ENCODE measurements at regions not wholly inside any gene's neighbourhood (a gene's known extent, or its start where the extent isn't known, plus 50 kb on each side); places are given as distances from the start of the nearest gene placed in this dataset.

DNA sequence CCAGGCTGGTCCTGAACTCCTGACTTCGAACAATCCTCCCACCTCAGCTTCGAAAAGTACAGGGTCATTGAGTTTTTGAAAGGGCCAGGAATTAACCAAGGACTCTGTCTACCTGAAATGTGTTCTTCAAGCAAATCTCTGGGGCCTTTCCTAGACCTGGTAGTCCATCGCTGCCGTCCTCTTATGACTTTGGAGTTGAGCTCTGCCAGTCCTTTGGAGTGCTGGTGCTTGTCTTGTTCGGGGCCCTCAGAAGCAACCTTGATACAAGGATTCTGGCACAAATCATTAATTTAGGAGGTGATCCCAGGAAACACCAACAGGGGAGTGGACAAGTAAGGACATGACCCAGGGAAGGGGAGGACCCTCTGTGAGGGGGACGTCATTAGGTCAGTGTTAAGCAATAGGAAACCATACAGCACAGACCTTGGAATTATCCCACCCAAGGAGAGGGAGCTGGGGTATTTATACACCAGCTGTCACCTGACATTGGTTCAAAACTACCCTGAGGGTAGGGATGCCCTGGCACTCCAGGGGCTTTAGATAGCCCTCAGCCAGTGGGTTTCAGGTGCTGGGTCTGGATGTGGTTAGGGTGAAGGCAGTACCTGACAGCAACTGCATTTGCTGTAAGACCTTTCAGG lies 187.2 kb downstream of the FOXL1 start:
- H3K27ac ChIP-seq (ENCODE audit: low read depth in 2 of 2, low read length in 2 of 2) = no peak overlapping the region
- H3K9ac ChIP-seq (ENCODE audit: low read depth in 1 of 2, low read length in 2 of 2) = no peak overlapping the region
- H3K4me3 ChIP-seq (ENCODE audit: low read length in 2 of 2) = no peak overlapping the region
- no peaks in the 10 kb centered on the region for H3K36me3 ChIP-seq (ENCODE audit: control insufficient read depth in 2 of 2, insufficient read depth in 2 of 2, low read length in 2 of 2)
- H3K27me3 ChIP-seq (ENCODE audit: control insufficient read depth in 2 of 2, insufficient read depth in 2 of 2, low read length in 2 of 2) = peaks cover 2 to 4% of the 10 kb centered on the region in 2 donors
- H3K4me1 ChIP-seq (ENCODE audit: control insufficient read depth in 2 of 2, insufficient read depth in 2 of 2, low read length in 2 of 2) = peaks cover 0 to 2% of the 10 kb centered on the region in 2 donors
- no peaks in the 10 kb centered on the region for H3K9me3 ChIP-seq (ENCODE audit: control insufficient read depth in 2 of 2, low read length in 2 of 2)

DNA sequence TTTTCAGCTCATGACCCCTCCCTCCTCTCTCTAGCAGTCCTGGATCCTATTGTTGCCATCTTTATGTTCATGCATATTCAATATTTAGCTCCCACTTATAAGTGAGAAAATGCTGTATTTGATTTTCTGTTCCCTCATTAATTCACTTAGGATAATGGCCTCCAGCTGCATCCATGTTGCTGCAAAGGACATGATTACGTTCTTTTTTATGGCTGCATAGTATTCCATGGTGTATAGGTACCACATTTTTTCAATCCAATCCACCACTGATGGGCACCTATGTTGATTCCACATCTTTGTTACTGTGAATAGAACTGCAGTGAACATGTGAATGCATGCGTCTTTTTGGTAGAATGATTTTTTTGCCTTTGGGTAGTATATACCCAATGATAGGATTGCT lies 188.4 kb downstream of the FOXL1 start:
- no peak overlapping the region for H3K9ac ChIP-seq (ENCODE audit: low read depth in 1 of 2, low read length in 2 of 2)
- H3K27ac ChIP-seq (ENCODE audit: low read depth in 2 of 2, low read length in 2 of 2) = no peak overlapping the region
- no peak overlapping the region for H3K4me3 ChIP-seq (ENCODE audit: low read length in 2 of 2)
- no peaks in the 10 kb centered on the region for H3K4me1 ChIP-seq (ENCODE audit: control insufficient read depth in 2 of 2, insufficient read depth in 2 of 2, low read length in 2 of 2)
- H3K36me3 ChIP-seq (ENCODE audit: control insufficient read depth in 2 of 2, insufficient read depth in 2 of 2, low read length in 2 of 2) = no peaks in the 10 kb centered on the region
- H3K27me3 ChIP-seq (ENCODE audit: control insufficient read depth in 2 of 2, insufficient read depth in 2 of 2, low read length in 2 of 2) = peaks cover 4% of the 10 kb centered on the region in 2 donors
- H3K9me3 ChIP-seq (ENCODE audit: control insufficient read depth in 2 of 2, low read length in 2 of 2) = no peaks in the 10 kb centered on the region

DNA sequence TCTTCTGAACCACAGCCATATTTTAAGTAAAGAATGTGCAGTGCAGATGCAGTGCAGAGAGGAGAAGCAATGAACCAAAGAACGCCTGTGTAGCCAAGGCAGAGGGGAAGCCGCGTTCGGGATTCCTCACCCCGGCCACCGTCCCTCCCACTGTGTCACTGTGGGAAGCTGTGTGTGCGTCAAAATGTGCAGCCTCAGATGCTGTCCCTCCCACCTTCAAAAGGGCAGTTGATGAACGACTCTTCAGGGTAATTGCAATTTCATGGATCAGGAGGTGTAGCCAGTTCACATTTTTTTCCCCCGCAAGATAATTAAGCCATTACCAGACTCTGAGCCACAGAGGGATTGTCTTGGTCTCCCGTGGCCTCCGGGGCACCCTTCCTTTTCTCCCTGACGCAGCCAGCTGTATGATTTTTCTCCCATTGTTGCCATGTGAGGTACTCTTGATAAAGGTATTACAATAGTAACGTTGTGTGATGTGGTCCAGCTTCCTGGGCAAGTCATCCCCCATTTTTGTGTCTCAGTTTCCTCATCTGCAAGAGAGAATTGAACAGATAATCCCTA lies 190.0 kb downstream of the FOXL1 start:
- Histone ChIP-seq H3K27me3 (ENCODE audit: control insufficient read depth in 2 of 2, insufficient read depth in 2 of 2, low read length in 2 of 2) (peaks cover 0 to 2% of the 10 kb centered on the region in 2 donors), H3K9ac (ENCODE audit: low read depth in 1 of 2, low read length in 2 of 2) (no peak overlapping the region), H3K4me3 (ENCODE audit: low read length in 2 of 2) (no peak overlapping the region), H3K36me3 (ENCODE audit: control insufficient read depth in 2 of 2, insufficient read depth in 2 of 2, low read length in 2 of 2) (no peaks in the 10 kb centered on the region), H3K4me1 (ENCODE audit: control insufficient read depth in 2 of 2, insufficient read depth in 2 of 2, low read length in 2 of 2) (no peaks in the 10 kb centered on the region), H3K27ac (ENCODE audit: low read depth in 2 of 2, low read length in 2 of 2) (no peak overlapping the region), H3K9me3 (ENCODE audit: control insufficient read depth in 2 of 2, low read length in 2 of 2) (no peaks in the 10 kb centered on the region)

DNA sequence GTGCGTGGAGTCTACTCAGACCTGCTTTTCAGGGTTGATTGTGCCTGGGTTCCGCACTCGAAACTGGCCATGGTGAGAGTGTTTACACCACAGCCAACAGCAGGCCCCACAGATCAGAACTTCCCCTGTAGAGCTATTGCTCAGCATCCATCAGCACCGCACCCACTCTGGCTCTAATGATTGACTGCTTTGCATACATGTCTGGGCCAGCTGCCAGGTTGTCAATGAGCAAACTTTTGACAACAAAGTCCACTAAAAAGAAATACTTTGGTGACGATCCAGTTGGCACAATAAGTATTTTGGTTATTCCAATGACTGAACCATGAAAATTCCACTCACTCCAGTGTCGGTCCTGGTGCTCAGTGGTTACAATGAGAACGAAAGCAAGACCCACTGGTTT lies 190.7 kb downstream of the FOXL1 start:
- H3K9me3 ChIP-seq (ENCODE audit: control insufficient read depth in 2 of 2, low read length in 2 of 2) = no peaks in the 10 kb centered on the region
- H3K4me3 ChIP-seq (ENCODE audit: low read length in 2 of 2) = no peak overlapping the region
- H3K36me3 ChIP-seq (ENCODE audit: control insufficient read depth in 2 of 2, insufficient read depth in 2 of 2, low read length in 2 of 2) = no peaks in the 10 kb centered on the region
- H3K27ac ChIP-seq (ENCODE audit: low read depth in 2 of 2, low read length in 2 of 2) = no peak overlapping the region
- peaks cover 0 to 2% of the 10 kb centered on the region in 2 donors for H3K27me3 ChIP-seq (ENCODE audit: control insufficient read depth in 2 of 2, insufficient read depth in 2 of 2, low read length in 2 of 2)
- no peak overlapping the region for H3K9ac ChIP-seq (ENCODE audit: low read depth in 1 of 2, low read length in 2 of 2)
- no peaks in the 10 kb centered on the region for H3K4me1 ChIP-seq (ENCODE audit: control insufficient read depth in 2 of 2, insufficient read depth in 2 of 2, low read length in 2 of 2)

DNA sequence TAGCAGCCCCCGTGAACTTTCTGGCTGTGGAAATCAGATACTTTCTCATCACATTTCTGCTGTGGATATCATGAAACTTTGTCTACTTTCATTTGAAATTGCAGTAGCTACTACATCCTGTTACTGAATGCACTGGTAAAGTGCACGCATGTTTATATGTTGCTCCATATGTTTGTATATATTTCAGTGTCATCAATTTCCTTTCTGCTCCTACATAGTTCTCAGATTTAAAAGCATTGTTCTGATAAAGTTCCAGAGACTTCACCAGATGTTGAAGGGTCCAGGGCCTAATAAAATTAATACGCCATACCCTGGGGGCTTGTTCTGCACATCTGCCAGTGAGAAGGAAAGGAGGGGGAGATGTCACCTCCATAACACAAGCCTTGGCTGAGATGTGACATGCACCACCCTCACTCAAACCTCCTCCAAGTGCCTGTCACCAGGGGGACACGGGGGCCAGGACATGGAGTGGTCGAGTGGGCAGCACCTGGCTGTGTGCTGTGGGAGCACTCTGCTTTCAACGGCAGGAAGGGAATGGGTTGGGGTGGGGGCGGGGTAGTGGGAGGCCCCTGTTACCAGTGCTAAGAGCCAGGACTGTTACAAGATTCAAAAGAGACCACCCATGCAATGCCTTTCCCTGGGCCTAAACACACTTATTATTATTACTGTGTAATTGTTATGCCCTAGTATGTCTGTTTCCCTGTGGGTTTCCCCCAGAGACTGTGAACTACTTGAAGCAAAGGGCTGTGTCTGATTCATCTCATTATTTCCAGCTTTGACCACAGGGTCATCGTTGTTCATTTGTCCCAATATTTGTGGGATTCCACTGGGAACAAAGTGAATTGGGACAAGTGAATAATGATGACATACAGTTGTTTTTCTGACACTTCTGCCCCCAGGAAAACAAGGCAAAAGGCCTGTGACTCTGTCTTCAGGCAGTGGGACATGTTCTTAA lies 193.4 kb downstream of the FOXL1 start:
- Histone ChIP-seq H3K4me3 (ENCODE audit: low read length in 2 of 2) (no peak overlapping the region), H3K9ac (ENCODE audit: low read depth in 1 of 2, low read length in 2 of 2) (no peak overlapping the region), H3K4me1 (ENCODE audit: control insufficient read depth in 2 of 2, insufficient read depth in 2 of 2, low read length in 2 of 2) (no peaks in the 10 kb centered on the region), H3K36me3 (ENCODE audit: control insufficient read depth in 2 of 2, insufficient read depth in 2 of 2, low read length in 2 of 2) (no peaks in the 10 kb centered on the region), H3K27me3 (ENCODE audit: control insufficient read depth in 2 of 2, insufficient read depth in 2 of 2, low read length in 2 of 2) (peaks cover 0 to 2% of the 10 kb centered on the region in 2 donors), H3K9me3 (ENCODE audit: control insufficient read depth in 2 of 2, low read length in 2 of 2) (no peaks in the 10 kb centered on the region), H3K27ac (ENCODE audit: low read depth in 2 of 2, low read length in 2 of 2) (no peak overlapping the region)

DNA sequence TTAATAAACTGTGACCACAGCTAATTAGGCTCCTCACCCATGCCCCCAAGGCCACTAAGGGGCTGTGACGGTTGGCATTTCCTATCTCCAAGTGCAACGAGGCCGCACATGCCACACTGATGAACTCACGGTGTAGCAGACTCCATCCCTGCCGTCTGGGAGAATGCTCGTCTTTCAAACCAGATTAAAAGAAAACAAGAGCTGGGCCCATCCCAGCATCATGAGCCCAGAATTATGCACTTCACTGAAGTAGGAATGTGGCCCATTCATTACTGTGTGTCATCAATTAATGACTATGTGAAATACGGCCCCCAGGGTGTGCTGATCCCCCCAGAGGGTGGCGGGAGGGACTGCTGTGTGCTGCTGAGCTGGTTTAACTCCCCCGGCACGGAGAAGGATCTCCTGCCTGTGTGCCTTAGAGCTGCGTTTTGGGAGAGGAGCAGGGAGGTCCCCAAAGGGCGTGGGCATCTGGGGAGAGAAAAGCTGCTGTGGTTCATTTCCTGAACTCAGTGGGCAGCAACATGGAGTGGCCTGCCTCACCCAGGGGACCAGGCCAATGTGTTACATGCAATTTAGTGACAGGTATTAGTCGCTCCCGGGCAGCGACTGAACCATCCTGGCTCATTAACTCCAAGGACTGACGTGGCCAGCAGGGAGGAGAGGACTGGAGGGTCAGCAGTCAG lies 194.5 kb downstream of the FOXL1 start:
- Histone ChIP-seq H3K4me3 (ENCODE audit: low read length in 2 of 2) (no peak overlapping the region), H3K27ac (ENCODE audit: low read depth in 2 of 2, low read length in 2 of 2) (no peak overlapping the region), H3K27me3 (ENCODE audit: control insufficient read depth in 2 of 2, insufficient read depth in 2 of 2, low read length in 2 of 2) (peaks cover 0 to 2% of the 10 kb centered on the region in 2 donors), H3K36me3 (ENCODE audit: control insufficient read depth in 2 of 2, insufficient read depth in 2 of 2, low read length in 2 of 2) (no peaks in the 10 kb centered on the region), H3K9ac (ENCODE audit: low read depth in 1 of 2, low read length in 2 of 2) (no peak overlapping the region), H3K9me3 (ENCODE audit: control insufficient read depth in 2 of 2, low read length in 2 of 2) (no peaks in the 10 kb centered on the region), H3K4me1 (ENCODE audit: control insufficient read depth in 2 of 2, insufficient read depth in 2 of 2, low read length in 2 of 2) (no peaks in the 10 kb centered on the region)

DNA sequence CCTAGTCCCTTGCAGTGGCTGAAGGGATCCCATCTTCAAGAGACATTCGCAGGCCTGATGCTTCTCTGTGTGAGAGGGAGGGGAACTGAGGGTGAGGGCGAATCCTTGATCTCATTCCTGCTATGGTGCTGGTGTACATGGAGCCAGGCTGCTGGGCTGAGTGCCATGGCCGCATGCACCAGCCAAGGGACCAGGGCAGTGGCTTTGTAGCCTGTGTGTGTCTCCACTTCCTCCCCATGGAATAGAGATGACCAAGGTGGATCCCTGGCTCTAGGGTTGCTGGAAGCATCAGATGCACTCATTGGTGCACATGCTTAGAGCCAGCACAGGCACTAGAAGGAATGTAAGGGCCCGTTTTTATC lies 195.0 kb downstream of the FOXL1 start:
- H3K27me3 ChIP-seq (ENCODE audit: control insufficient read depth in 2 of 2, insufficient read depth in 2 of 2, low read length in 2 of 2) = peaks cover 0 to 2% of the 10 kb centered on the region in 2 donors
- no peak overlapping the region for H3K4me3 ChIP-seq (ENCODE audit: low read length in 2 of 2)
- no peak overlapping the region for H3K27ac ChIP-seq (ENCODE audit: low read depth in 2 of 2, low read length in 2 of 2)

DNA sequence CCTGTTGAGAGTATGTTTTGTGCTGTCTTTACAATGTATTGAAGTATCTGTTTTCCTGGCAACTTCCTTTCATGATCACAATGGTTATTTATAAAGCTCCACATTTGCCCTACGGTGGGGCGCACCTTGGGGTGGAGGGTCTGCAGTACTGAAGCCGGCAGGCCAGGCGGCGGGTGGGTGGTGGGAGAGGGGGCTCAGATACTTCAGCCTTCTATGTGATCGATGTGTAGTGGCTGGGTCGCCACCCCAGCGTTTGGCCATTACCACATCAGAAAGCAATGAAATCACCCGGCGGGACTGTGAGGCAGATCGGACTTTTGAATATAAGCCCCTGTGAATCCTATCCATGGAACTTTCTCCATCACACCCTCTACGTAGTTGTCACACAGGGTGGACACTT lies 196.6 kb downstream of the FOXL1 start:
- H3K9ac ChIP-seq (ENCODE audit: low read depth in 1 of 2, low read length in 2 of 2) = no peak overlapping the region
- no peaks in the 10 kb centered on the region for H3K4me1 ChIP-seq (ENCODE audit: control insufficient read depth in 2 of 2, insufficient read depth in 2 of 2, low read length in 2 of 2)
- no peak overlapping the region for H3K4me3 ChIP-seq (ENCODE audit: low read length in 2 of 2)
- no peaks in the 10 kb centered on the region for H3K9me3 ChIP-seq (ENCODE audit: control insufficient read depth in 2 of 2, low read length in 2 of 2)
- no peaks in the 10 kb centered on the region for H3K36me3 ChIP-seq (ENCODE audit: control insufficient read depth in 2 of 2, insufficient read depth in 2 of 2, low read length in 2 of 2)
- no peak overlapping the region for H3K27ac ChIP-seq (ENCODE audit: low read depth in 2 of 2, low read length in 2 of 2)
- peaks cover 0 to 2% of the 10 kb centered on the region in 2 donors for H3K27me3 ChIP-seq (ENCODE audit: control insufficient read depth in 2 of 2, insufficient read depth in 2 of 2, low read length in 2 of 2)

More for the DNA sequence above, 195.0 kb downstream of the FOXL1 start:
- no peaks in the 10 kb centered on the region for H3K4me1 ChIP-seq (ENCODE audit: control insufficient read depth in 2 of 2, insufficient read depth in 2 of 2, low read length in 2 of 2)
- no peak overlapping the region for H3K9ac ChIP-seq (ENCODE audit: low read depth in 1 of 2, low read length in 2 of 2)
- H3K36me3 ChIP-seq (ENCODE audit: control insufficient read depth in 2 of 2, insufficient read depth in 2 of 2, low read length in 2 of 2) = no peaks in the 10 kb centered on the region
- H3K9me3 ChIP-seq (ENCODE audit: control insufficient read depth in 2 of 2, low read length in 2 of 2) = no peaks in the 10 kb centered on the region

DNA sequence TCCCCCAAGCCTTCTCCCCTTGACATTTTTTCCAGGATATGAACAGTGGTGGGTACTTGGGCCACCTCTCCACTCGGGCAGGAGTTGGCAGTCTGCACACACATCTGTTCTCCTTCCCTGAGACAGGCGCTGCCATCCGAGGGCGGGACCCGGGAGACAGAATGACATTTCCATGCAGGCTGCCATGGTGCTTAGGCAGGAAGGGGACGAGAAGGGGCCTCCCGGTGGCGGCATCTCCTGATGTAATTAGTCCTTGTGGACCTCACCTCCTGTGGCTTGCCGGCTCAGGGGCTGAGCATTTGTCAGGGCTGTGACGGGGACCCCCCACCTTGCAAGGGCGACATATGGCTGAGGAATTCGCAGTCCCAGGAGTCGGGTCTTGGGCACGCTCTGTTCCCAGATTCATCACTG lies 197.2 kb downstream of the FOXL1 start:
- Histone ChIP-seq H3K36me3 (ENCODE audit: control insufficient read depth in 2 of 2, insufficient read depth in 2 of 2, low read length in 2 of 2) (no peaks in the 10 kb centered on the region), H3K9me3 (ENCODE audit: control insufficient read depth in 2 of 2, low read length in 2 of 2) (no peaks in the 10 kb centered on the region), H3K9ac (ENCODE audit: low read depth in 1 of 2, low read length in 2 of 2) (no peak overlapping the region), H3K27ac (ENCODE audit: low read depth in 2 of 2, low read length in 2 of 2) (no peak overlapping the region), H3K4me3 (ENCODE audit: low read length in 2 of 2) (no peak overlapping the region), H3K4me1 (ENCODE audit: control insufficient read depth in 2 of 2, insufficient read depth in 2 of 2, low read length in 2 of 2) (no peaks in the 10 kb centered on the region), H3K27me3 (ENCODE audit: control insufficient read depth in 2 of 2, insufficient read depth in 2 of 2, low read length in 2 of 2) (peaks cover 0 to 2% of the 10 kb centered on the region in 2 donors)
